K562 (cell line): ENCODE measurements at regions not wholly inside any gene's neighbourhood (a gene's known extent, or its start where the extent isn't known, plus 50 kb on each side); places are given as distances from the start of the nearest gene placed in this dataset.

ENCODE experiments used
- CBFA2T2 ChIP-seq: fragments of 450-650 bp; conservative IDR thresholded peaks from 2 replicates; pipeline ENCODE4 v1.6.1; 2017; ENCODE audit warnings: mild to moderate bottlenecking
- CC2D1A ChIP-seq: fragments of 450-650 bp; IDR thresholded peaks from 2 replicates; pipeline ENCODE4 v1.6.1; 2017; ENCODE audit warnings: mild to moderate bottlenecking
- CTBP1 ChIP-seq: fragments of 450-650 bp; IDR thresholded peaks from 2 replicates; pipeline ENCODE4 v1.6.1; 2016; ENCODE audit warnings: borderline replicate concordance
- E2F6 ChIP-seq, 2 experiments: IDR thresholded peaks; 2 replicates each; pipeline ENCODE4 v1.6.1; 2011; ENCODE audit warnings: borderline replicate concordance in 1 of 2, control low read depth in 1 of 2, low read depth in 1 of 2, low read length in 1 of 2, mild to moderate bottlenecking in 1 of 2, mixed read lengths in 1 of 2, moderate library complexity in 1 of 2; ENCODE audit not compliant: insufficient read depth in 1 of 2, insufficient read length in 1 of 2, poor library complexity in 1 of 2, severe bottlenecking in 1 of 2; ENCODE audit errors: extremely low read depth in 1 of 2
- ESRRA ChIP-seq: fragments of 450-650 bp; IDR thresholded peaks from 2 replicates; pipeline ENCODE4 v1.6.1; 2014; ENCODE audit warnings: low read depth, mild to moderate bottlenecking, moderate library complexity, borderline replicate concordance
- GMEB1 ChIP-seq: fragments of 250-450 bp; sonication (Bioruptor Pico); IDR thresholded peaks from 2 replicates; pipeline ENCODE4 v1.4.0; 2020; ENCODE audit warnings: mild to moderate bottlenecking
- HOMEZ ChIP-seq: fragments of 250-450 bp; sonication (Bioruptor Pico); IDR thresholded peaks from 2 replicates; pipeline ENCODE4 v1.4.0; 2020; ENCODE audit warnings: mild to moderate bottlenecking, moderate library complexity
- KLF13 ChIP-seq: fragments of 450-650 bp; IDR thresholded peaks from 2 replicates; pipeline ENCODE4 v1.6.1; 2016; ENCODE audit warnings: missing genetic modification characterization, low read depth, mild to moderate bottlenecking, missing compliant biosample characterization, moderate library complexity, borderline replicate concordance
- MEIS2 ChIP-seq: fragments of 450-650 bp; IDR thresholded peaks from 2 replicates; pipeline ENCODE4 v1.6.1; 2014; ENCODE audit warnings: mild to moderate bottlenecking; ENCODE audit not compliant: partially characterized antibody
- NKRF ChIP-seq: fragments of 450-650 bp; IDR thresholded peaks from 2 replicates; pipeline ENCODE4 v1.6.1; 2016; ENCODE audit warnings: borderline replicate concordance
- RBBP5 ChIP-seq: fragments of 200-600 bp; sonication (generic); IDR thresholded peaks from 2 replicates; pipeline ENCODE4 v1.6.1; 2012; ENCODE audit warnings: borderline replicate concordance, mild to moderate bottlenecking, low read length, control low read depth, inconsistent platforms; ENCODE audit not compliant: insufficient read depth, poor library complexity, severe bottlenecking
- SAP30 ChIP-seq: fragments of 200-600 bp; sonication (generic); IDR thresholded peaks from 2 replicates; pipeline ENCODE4 v1.6.1; 2012; ENCODE audit warnings: borderline replicate concordance, low read depth, mild to moderate bottlenecking, moderate library complexity, low read length, control low read depth, inconsistent platforms; ENCODE audit not compliant: insufficient read depth, poor library complexity, severe bottlenecking
- SOX6 ChIP-seq: fragments of 450-650 bp; IDR thresholded peaks from 2 replicates; pipeline ENCODE4 v1.6.1; 2014; ENCODE audit warnings: mild to moderate bottlenecking
- THRB ChIP-seq: fragments of 450-650 bp; formaldehyde crosslinking; conservative IDR thresholded peaks from 2 replicates; pipeline ENCODE4 v1.4.0; 2022; ENCODE audit warnings: mild to moderate bottlenecking, missing genetic modification characterization
- ZNF174 ChIP-seq: fragments of 250-450 bp; sonication (Bioruptor Pico); IDR thresholded peaks from 2 replicates; pipeline ENCODE4 v1.4.0; 2020; ENCODE audit warnings: mild to moderate bottlenecking
- ZNF551 ChIP-seq: fragments of 250-450 bp; sonication (Bioruptor Pico); IDR thresholded peaks from 2 replicates; pipeline ENCODE4 v1.5.0; 2021; ENCODE audit warnings: mild to moderate bottlenecking, moderate library complexity
- ZNF699 ChIP-seq: fragments of 250-450 bp; sonication (Bioruptor Pico); IDR thresholded peaks from 2 replicates; pipeline ENCODE4 v1.8.0; 2021; ENCODE audit warnings: mild to moderate bottlenecking, moderate library complexity; ENCODE audit not compliant: insufficient replicate concordance
- ZSCAN29 ChIP-seq: fragments of 450-650 bp; IDR thresholded peaks from 2 replicates; pipeline ENCODE4 v1.6.1; 2017

GRCh38 chr15:87619161-87619960 is 637.2 kb downstream of the NTRK3 start (continued):
- TF ChIP-seq HOMEZ (CRISPR knock-in tag) (no peak), ZNF174 (CRISPR knock-in tag) (no peak), SOX6 (no peak), MEIS2 (peak; percentile 37), KLF13 (tag) (no peak), CC2D1A (no peak), NKRF (no peak), THRB (CRISPR knock-in tag) (no peak), GMEB1 (CRISPR knock-in tag) (no peak), ESRRA (no peak), CBFA2T2 (peak; percentile 75), E2F6 (IDR thresholded peaks at IDR 0.05; ENCODE audit: borderline replicate concordance in 1 of 2, extremely low read depth in 1 of 2, insufficient read depth in 1 of 2, insufficient read length in 1 of 2, low read depth in 1 of 2, low read length in 1 of 2, poor library complexity in 1 of 2, severe bottlenecking in 1 of 2) (no peak), ZSCAN29 (no peak), ZNF551 (CRISPR knock-in tag) (no peak), SAP30 (no peak), RBBP5 (no peak), ZNF699 (CRISPR knock-in tag) (no peak), CTBP1 (0 out of 2 replicates have a peak, but pooled peaks have one; percentile 11)
